Panc1 (cell line): ENCODE measurements at regions not wholly inside any gene's neighbourhood (a gene's known extent, or its start where the extent isn't known, plus 50 kb on each side); places are given as distances from the start of the nearest gene placed in this dataset.

Experiments used
- ATAC-seq: fragments of 200-7000 bp; cut with Tn5 transposase; 2 replicates; pipeline ENCODE4 v1.9.1; 2020; ENCODE audit warnings: mild to moderate bottlenecking, moderate library complexity
- BruUV-seq: library from RNA; stranded (reverse); fragments of 400-500 nt; replicated peaks from 2 replicates; lab custom pipeline; 2021; lab: Mats Ljungman, UMichigan
- CTCF ChIA-PET: fragments of 300-600 bp; sonication (Branson Sonifier 250); formaldehyde crosslinking; loops from one replicate; lab custom pipeline; 2022; ENCODE audit warnings: antibody characterized with exemption; lab: Charles Lee
- POLR2A ChIA-PET: fragments of 300-600 bp; sonication (Branson Sonifier 250); formaldehyde crosslinking; loops from one replicate; lab custom pipeline; 2022; ENCODE audit warnings: antibody characterized with exemption; lab: Charles Lee
- DNase-seq: peaks from one replicate; pipeline ENCODE4 v3.0.0-alpha.2; 2010; ENCODE audit warnings: low read depth, low spot score
- H3K27ac ChIP-seq: 2 replicates; pipeline ENCODE4 v1.5.1; 2011; ENCODE audit warnings: mild to moderate bottlenecking, low read length, inconsistent platforms
- H3K27me3 ChIP-seq: fragments of 200-500 bp; sonication (Bioruptor generic); 2 replicates; pipeline ENCODE4 v1.6.0; 2014; ENCODE audit warnings: low read length, inconsistent platforms; ENCODE audit not compliant: control insufficient read depth, insufficient read depth
- H3K36me3 ChIP-seq: fragments of 200-500 bp; sonication (Bioruptor generic); 2 replicates; pipeline ENCODE4 v1.5.1; 2014; ENCODE audit warnings: inconsistent platforms, mild to moderate bottlenecking, low read length, moderate library complexity; ENCODE audit not compliant: control insufficient read depth, insufficient read depth
- H3K4me1 ChIP-seq: 2 replicates; pipeline ENCODE4 v1.5.1; 2011; ENCODE audit warnings: inconsistent platforms, mild to moderate bottlenecking, low read length, moderate library complexity; ENCODE audit not compliant: control insufficient read depth, insufficient read depth
- H3K4me3 ChIP-seq, 2 experiments: 2 replicates each; pipeline ENCODE4 v1.5.1; 2011 to 2012; ENCODE audit warnings: low read depth in 2 of 2, low read length in 2 of 2, mild to moderate bottlenecking in 2 of 2, inconsistent platforms in 1 of 2, moderate library complexity in 1 of 2
- H3K9me3 ChIP-seq: fragments of 200-500 bp; sonication (Bioruptor generic); 2 replicates; pipeline ENCODE4 v1.5.1; 2014; ENCODE audit warnings: low read depth, mild to moderate bottlenecking, inconsistent platforms, low read length, moderate library complexity; ENCODE audit not compliant: control insufficient read depth, insufficient read depth
- CTCF ChIP-seq: fragments of 450-650 bp; IDR thresholded peaks from 2 replicates; pipeline ENCODE4 v1.5.1; 2017; ENCODE audit warnings: mild to moderate bottlenecking
- POLR2AphosphoS5 ChIP-seq: IDR thresholded peaks from 2 replicates; pipeline ENCODE4 v1.6.1; 2012; ENCODE audit warnings: mild to moderate bottlenecking, low read depth, low read length, moderate library complexity
- REST ChIP-seq, 2 experiments: IDR thresholded peaks; 2 replicates each; pipeline ENCODE4 v1.6.1; 2011 to 2012; ENCODE audit warnings: low read depth in 2 of 2, control low read depth in 1 of 2, low read length in 1 of 2, mild to moderate bottlenecking in 1 of 2, moderate library complexity in 1 of 2; ENCODE audit not compliant: insufficient read depth in 1 of 2
- SIN3A ChIP-seq: IDR thresholded peaks from 2 replicates; pipeline ENCODE4 v1.6.1; 2012; ENCODE audit warnings: low read depth, mild to moderate bottlenecking, low read length, moderate library complexity, borderline replicate concordance; ENCODE audit not compliant: insufficient read depth
- TCF7L2 ChIP-seq: IDR thresholded peaks from 2 replicates; pipeline ENCODE4 v1.6.1; 2011; ENCODE audit warnings: mild to moderate bottlenecking, low read depth, low read length, inconsistent platforms
- in situ Hi-C: cut with HindIII; loops from 2 replicates; pipeline ENCODE4 v1.10.0; 2016; ENCODE audit warnings: low sequenced_read_pairs, low pct_unique_long_range_greater_than_20kb
- intact Hi-C: fragments of 100-400 bp; cut with micrococcal nuclease; formaldehyde crosslinking; loops from one replicate; pipeline ENCODE4 v1.10.0; 2022; ENCODE audit not compliant: unreplicated experiment

GRCh38 chr19:28495046-28495445 lies 717.9 kb downstream of the UQCRFS1 start:
- ATAC-seq: no peak
- H3K27ac ChIP-seq: no peak overlapping the region
- H3K27me3 ChIP-seq: no peaks in the 10 kb centered on the region
- intact Hi-C loops: no loop called here
- POLR2A ChIA-PET: no interaction called here
- no peak overlapping the region for H3K4me3 ChIP-seq
- CTCF ChIA-PET: no interaction called here
- H3K4me1 ChIP-seq: no peaks in the 10 kb centered on the region
- no TSS peak for BruUV-seq
- DNase-seq: no peak
- H3K9me3 ChIP-seq: no peaks in the 10 kb centered on the region
- TF ChIP-seq TCF7L2: no peak
- in situ Hi-C loops: no loop called here
- no peaks in the 10 kb centered on the region for H3K36me3 ChIP-seq

GRCh38 chr19:28494461-28494860 lies 718.5 kb downstream of the UQCRFS1 start:
- POLR2A ChIA-PET: no interaction called here
- Histone ChIP-seq H3K27ac (no peak overlapping the region), H3K9me3 (no peaks in the 10 kb centered on the region), H3K27me3 (no peaks in the 10 kb centered on the region), H3K4me1 (no peaks in the 10 kb centered on the region), H3K4me3 (no peak overlapping the region), H3K36me3 (no peaks in the 10 kb centered on the region)
- TF ChIP-seq SIN3A: no peak
- TF ChIP-seq CTCF: no peak
- intact Hi-C loops: no loop called here
- DNase-seq (no peak), ATAC-seq (no peak)
- CTCF ChIA-PET: no interaction called here
- no TSS peak for BruUV-seq
- in situ Hi-C loops: no loop called here

- BruUV-seq: no TSS peak
- Histone ChIP-seq H3K9me3 (no peaks in the 10 kb centered on the region), H3K4me3 (no peak overlapping the region), H3K4me1 (no peaks in the 10 kb centered on the region), H3K27me3 (no peaks in the 10 kb centered on the region), H3K36me3 (no peaks in the 10 kb centered on the region), H3K27ac (no peak overlapping the region)
- in situ Hi-C loops (no loop called here), intact Hi-C loops (no loop called here)
- TF ChIP-seq REST (IDR thresholded peaks at IDR 0.05; ENCODE audit: insufficient read depth in 1 of 2, low read depth in 2 of 2, low read length in 1 of 2) (no peak), POLR2AphosphoS5 (no peak), TCF7L2 (no peak), CTCF (no peak), SIN3A (no peak)
- POLR2A ChIA-PET: no interaction called here
- DNase-seq: no peak
- ATAC-seq: no peak
- CTCF ChIA-PET: no interaction called here
Observed at GRCh38 chr19:28493884-28494283, 719.1 kb downstream of the UQCRFS1 start.
